LNCaP clone FGC (cell line): ENCODE measurements at regions not wholly inside any gene's neighbourhood (a gene's known extent, or its start where the extent isn't known, plus 50 kb on each side); places are given as distances from the start of the nearest gene placed in this dataset.
"Not testable (repeated sequence)": the region's sequence is repeated elsewhere in the genome, so short reads cannot be mapped to it uniquely, and the experiment has no call there.

ENCODE experiments used
- DNase-seq: peaks from one replicate; pipeline ENCODE4 v3.0.0-alpha.2; 2011; ENCODE audit warnings: low read depth
- H3K4me3 ChIP-seq: 2 replicates; pipeline ENCODE4 v1.5.1; 2011; ENCODE audit warnings: mild to moderate bottlenecking, low read depth, low read length, control low read depth

DNA sequence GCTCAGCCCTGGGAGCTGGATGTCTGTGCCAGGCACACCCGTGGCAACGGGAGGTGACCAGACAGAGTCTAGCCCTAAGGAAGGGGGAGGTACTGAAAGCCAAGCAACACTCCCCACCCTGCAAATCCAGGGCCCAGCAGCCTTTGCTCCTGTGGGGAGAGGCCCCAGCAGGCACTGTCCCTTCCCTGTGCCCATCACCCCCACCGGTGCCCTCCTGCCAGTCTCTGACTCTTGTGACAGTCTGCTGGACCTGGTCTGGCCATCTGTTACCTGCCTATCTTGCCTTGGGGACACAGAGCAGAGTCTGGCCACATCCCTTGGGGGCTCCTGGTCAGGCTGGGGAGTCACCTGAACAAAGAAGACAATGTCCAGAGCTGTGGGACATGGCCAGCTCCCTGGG is 520.2 kb downstream of the TP53TG3F start:
- DNase-seq, H3K4me3 ChIP-seq: not testable (repeated sequence)

DNA sequence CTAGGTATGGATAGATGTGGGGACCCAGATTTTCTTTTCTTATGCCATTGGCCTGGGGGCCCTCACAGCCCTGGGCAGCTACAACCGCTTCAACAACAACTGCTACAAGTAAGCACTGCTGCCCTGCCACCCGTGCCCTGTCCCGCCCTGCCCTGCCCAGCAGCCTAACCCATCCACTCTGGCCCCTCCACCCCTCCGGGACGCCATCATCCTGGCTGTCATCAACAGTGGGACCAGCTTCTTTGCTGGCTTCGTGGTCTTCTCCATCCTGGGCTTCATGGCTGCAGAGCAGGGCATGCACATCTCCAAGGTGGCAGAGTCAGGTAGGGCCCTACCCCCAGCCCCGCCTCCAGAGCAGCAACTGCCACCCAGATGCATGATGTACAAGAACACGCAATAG is 521.3 kb downstream of the TP53TG3F start:
- H3K4me3 ChIP-seq, DNase-seq: not testable (repeated sequence)

DNA sequence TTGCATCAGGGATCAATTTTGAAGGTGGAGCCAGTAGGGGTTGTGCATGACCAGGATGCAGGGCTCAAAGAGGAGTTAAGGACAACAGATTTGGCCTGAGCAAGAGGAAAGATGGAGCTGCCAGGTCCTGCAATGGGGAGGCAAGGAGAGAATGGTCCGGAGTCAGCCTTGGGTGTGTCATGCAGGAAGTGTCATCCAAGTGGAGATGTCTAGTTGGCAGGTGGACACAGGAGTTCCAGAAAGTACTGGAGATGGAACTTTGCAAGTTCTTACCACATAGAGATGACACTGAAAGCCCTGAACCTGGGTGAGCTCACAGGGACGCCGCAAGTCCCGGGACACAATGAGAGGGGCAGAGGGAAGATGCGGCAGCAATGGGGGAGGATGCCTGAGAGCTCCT is 525.0 kb downstream of the TP53TG3F start:
- not testable (repeated sequence) for H3K4me3 ChIP-seq, DNase-seq

DNA sequence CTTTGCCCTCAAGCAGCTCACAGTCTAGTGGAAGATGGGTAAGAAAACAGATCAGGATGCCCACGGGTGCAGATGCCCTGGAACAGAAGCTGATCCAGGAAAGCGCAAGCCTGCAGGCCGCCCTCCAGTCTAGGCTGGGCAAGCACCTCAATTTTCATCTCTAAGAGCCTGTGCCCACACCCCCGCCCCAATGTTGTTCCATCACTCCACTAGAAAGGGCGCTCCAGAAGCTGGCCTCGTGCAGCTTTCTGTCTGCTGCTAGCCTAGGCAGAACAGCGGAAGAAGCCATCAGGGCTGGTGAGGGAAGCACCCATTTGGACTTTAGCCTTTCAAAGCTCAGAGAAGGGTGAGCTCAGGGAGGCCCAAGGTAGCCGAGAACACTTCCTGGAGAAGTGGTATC is 527.1 kb downstream of the TP53TG3F start:
- H3K4me3 ChIP-seq, DNase-seq: not testable (repeated sequence)

DNA sequence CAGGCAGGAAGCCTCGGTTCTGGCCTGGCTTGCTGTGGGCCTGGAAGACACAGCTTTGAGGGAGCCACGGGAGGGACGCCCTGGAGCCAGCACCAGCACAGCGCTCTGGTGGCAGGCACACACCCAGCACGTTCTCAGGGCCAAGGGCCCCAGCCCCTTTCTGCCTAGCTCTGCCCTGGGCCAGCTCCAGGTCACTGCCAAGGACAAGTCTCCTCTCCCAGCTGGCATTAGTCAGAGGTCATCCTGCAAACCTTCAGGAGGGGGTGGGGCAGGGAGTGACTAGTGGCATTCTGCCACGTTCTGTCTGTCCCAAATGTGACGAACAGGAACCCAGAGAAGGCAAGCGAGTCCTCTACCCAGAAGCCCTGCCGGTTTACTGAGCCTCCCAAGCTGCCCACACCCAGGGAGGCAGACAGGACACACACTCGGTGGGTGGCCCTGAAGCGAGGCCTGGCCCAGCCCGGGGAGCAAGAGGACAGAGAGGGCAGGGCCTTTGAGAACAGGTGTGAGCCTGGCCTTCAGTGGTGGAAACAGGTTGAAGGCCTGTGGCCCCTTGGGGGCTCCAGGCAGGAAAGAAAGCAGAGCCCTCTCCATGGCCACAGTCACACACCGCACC is 528.0 kb downstream of the TP53TG3F start:
- not testable (repeated sequence) for H3K4me3 ChIP-seq

DNA sequence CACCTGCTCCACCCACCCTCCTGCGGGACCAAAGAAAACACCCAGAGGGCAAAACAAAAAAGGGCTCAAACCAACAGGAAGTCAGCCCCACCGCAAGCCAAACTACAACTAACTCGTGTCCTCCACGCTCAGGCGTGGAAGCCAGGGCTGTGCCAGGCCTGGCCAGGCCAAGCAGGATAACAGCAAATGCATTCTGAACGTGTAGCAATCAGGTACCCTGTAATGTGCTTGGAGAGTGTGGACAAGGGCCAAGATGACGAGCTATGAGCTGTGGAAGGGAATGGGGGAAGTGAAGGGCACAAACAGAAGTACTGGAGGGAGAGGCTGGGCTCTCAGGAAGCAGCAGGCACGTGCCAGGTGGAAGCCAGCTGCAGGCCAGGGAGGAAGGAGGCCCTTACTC is 528.6 kb downstream of the TP53TG3F start:
- H3K4me3 ChIP-seq, DNase-seq: not testable (repeated sequence)

More for the DNA sequence above, 528.0 kb downstream of the TP53TG3F start:
- not testable (repeated sequence) for DNase-seq

DNA sequence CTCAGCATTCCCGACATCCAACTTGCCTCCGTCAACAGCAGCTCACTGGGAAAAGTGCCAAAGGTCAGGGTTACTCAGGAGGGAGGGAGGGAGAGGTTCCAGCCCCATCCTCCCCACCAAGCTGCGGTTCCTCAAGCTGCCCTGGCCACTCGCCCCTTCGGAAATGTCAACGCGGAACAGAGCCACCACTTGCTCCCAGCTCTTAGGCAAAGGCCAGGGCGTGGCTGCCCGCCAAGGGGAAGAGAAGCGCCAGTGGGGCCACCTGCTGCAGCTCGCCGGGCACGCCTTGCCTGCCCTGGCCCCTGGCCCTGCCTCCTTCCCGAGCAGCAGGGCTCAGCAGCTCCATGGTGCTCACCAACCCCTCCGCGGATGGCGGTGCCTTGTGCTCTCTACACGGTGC is 531.1 kb downstream of the TP53TG3F start:
- DNase-seq, H3K4me3 ChIP-seq: not testable (repeated sequence)

DNA sequence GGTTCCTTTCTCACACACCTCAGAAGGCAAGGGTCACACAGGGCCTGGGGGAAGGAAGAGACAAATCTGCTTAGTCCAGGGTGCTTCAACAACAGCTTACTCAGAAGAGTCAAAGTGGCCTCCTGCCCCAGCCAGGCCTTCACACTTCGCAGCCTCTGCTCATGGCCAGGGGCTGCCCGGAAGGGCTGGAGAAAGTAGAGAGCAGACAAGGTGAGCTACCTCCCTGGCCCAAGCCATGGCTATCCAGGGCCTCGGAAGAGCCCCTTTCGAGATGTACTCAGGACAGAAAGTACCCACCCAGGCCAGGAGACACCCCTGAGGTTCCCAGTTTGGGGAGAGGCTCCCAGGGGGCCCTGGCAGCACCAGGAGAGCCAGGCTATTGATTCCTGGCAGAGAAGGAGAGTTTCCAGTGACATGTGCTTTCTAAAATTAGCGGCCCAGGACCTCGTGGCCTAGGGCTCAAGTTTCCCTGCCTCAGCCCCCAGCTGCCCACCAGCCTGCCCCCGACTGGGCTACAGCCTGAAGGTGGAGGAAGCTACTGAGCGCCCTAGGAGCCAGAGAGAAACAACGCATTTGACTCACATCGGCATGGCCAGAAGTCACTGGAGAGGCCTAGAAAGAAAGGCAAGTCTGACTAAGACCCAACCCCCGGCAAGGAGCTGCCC is 533.2 kb downstream of the TP53TG3F start:
- not testable (repeated sequence) for H3K4me3 ChIP-seq, DNase-seq

DNA sequence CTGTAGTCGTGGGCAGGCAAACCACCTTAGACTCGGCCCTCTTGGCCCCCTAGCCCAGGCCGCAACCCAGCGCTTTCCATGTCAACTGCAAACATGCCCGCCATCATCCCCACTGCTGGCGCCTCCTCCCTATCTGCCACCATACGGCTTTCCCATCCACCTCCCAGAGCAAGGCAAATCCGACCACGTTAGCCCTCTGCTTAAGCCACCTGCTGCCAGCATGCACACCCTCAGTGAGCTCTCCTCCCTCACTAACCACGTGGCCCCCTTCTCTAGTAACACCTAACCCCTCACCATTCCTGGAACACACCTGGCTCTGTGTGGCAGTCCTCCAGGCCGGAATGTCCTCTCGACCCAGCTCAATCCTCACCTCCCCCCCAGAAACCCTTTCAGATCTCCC is 534.8 kb downstream of the TP53TG3F start:
- not testable (repeated sequence) for DNase-seq, H3K4me3 ChIP-seq

DNA sequence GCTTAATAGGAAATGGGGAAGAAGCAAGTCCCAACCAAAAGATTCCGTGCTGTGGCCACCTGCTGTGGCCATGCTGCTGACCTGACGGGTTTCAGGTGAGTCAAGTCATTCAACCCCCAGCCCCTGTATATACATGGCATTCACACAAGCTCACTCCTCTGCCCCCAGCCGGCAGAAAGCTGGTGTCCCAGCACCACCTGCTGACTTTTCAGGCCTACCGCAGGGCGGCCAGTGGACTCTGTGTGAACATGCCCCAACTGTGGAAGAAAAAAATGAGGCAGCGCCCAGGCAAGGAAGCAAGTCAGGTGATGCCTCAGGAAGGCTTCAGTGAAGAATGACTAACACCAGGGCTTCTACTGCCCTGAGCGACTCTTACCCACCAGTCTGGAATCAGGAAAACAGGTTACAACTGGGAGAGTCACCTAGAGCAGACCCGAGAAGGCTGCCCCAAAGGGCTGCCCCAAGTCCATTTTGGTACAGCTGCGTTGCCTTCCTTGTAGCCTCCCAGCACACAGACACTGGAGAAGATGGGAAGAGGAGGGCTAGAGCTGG is 536.5 kb downstream of the TP53TG3F start:
- not testable (repeated sequence) for DNase-seq, H3K4me3 ChIP-seq

DNA sequence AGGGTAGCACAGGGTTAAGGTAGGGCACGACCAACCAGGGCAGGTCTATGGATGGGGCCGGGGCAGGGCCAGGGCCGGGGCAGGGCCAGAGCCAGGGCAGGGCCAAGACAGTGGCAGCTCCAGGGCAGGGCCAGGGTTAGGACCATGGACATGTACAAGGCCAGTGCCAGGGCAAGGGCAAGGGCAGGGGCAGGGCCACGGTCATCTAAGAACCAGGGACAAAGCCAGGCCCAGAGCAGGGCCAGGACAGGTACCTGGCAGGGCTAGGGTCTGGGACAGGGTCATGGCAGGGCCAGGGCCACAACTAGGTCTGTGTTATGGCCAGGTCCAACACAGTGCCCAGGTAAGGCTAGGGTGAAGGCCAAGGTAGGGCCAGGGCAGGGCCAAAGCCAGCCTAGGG is 541.8 kb downstream of the TP53TG3F start:
- DNase-seq, H3K4me3 ChIP-seq: not testable (repeated sequence)

DNA sequence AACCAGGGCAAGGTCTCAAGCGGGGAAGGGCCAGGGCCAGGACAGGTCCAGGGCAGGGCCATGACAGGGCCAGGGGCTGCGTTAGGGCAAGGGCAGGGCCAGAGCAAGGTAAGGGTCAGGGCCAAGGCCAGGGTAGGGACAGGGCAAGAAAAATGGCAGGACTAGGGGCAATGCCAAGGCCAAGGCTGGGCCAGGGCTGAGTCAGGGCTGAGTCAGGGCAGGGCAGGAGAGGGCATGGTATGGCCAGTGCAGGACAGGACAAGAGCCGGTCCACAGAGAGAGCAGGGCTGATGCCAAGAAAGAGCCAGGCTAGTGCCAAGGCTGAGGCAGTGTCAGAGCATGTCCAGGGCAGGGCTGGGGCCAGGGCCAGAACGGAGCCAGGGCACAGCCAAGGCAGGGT is 542.5 kb downstream of the TP53TG3F start:
- not testable (repeated sequence) for DNase-seq, H3K4me3 ChIP-seq

DNA sequence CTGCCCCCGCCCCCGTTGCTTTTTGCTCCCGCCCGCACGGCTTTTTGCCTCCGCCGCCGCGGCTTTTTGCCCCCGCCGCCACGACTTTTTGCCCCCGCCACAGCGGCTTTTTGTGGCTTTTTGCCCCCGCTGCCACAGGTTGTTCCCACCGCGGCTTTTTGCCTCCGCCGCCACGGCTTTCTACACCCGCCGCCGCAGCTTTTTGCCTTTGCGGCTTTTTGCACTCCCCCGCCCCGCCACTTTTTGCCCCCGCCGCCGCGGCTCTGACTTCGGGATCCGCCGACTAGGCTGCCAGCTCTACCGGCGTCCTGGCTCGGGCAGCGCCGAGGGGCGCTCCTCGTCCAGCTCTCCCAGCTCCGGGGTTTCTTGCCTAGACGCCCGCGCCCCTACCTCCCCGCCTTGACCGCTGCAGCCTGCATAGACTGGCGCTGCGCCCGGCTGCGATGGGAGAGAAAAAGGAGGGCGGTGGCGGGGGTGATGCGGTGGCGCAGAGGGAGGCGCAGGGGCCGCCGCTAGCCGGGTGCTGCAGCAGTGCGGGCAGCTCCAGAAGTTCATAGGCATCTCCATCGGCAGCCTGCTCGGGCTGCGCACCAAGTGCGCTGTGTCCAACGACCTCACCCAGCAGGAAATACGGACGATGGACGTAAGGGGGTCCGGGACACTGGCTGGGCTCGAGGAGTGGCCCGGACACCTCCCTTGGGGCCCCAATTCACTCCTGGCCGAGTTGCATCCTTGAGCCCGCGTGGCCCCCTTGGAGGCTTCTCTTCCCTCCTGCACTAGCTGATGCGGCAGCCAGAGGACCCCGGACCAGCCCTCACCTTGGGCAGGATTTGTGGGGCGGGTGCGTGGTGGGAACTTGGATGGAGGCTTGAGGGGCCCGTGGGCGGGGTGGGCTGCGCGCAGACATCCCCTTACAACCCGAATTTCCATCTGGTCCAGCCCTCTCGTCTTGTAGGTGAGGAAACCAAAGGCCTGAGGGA is 555.7 kb downstream of the TP53TG3F start:
- DNase-seq, H3K4me3 ChIP-seq: not testable (repeated sequence)

DNA sequence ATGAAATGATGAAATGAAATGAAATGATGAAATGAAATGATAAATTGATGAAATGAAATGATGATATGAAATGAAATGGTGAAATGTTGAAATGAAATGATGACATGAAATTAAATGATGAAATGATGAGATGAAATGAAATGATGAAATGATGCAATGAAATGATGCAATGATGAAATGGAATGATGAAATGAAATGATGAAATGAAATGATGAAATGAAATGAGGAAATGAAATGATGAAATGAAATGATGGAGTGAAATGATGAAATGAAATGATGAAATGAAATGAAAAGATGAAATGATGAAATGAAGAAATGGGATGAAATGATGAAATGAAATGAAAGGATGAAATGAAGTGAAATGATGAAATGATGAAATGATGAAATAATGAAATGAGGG is 558.9 kb downstream of the TP53TG3F start:
- H3K4me3 ChIP-seq, DNase-seq: not testable (repeated sequence)
